ENCODE measurements at regions not wholly inside any gene's neighbourhood (a gene's known extent, or its start where the extent isn't known, plus 50 kb on each side); places are given as distances from the start of the nearest gene placed in this dataset.
A peak's percentile ranks its signal among the peaks of the same experiment; 100 is the strongest.

DNA sequence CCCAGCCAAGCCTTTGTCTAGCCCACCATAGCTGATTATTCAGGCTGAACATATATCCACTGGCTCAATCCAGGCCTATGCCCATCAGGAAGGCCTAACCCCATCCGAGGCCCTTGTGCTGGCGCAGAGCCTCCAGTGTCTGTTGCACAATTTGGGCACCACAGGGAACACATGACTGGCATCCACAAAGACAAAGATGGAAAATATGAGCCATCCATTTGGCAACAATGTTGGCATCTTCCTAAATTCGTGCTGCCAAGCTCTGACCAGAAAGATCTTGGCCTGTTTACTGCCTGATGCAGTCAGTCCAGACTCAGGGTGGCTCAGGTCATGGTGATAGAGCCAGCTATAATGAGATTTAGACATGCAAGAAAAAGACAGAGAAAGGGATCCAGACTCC, 233.8 kb downstream of the PIK3R1 start:
- no peak for ATAC-seq (ENCODE audit: low read depth)
- TF ChIP-seq, protein P1, sequence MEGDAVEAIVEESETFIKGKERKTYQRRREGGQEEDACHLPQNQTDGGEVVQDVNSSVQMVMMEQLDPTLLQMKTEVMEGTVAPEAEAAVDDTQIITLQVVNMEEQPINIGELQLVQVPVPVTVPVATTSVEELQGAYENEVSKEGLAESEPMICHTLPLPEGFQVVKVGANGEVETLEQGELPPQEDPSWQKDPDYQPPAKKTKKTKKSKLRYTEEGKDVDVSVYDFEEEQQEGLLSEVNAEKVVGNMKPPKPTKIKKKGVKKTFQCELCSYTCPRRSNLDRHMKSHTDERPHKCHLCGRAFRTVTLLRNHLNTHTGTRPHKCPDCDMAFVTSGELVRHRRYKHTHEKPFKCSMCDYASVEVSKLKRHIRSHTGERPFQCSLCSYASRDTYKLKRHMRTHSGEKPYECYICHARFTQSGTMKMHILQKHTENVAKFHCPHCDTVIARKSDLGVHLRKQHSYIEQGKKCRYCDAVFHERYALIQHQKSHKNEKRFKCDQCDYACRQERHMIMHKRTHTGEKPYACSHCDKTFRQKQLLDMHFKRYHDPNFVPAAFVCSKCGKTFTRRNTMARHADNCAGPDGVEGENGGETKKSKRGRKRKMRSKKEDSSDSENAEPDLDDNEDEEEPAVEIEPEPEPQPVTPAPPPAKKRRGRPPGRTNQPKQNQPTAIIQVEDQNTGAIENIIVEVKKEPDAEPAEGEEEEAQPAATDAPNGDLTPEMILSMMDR (IDR thresholded peaks at IDR 0.05; ENCODE audit: poor library complexity, severe bottlenecking): no peak
- H3K4me1 ChIP-seq (ENCODE audit: insufficient read depth, poor library complexity, severe bottlenecking): peaks cover 16% of the 10 kb centered on the region
- H3K27ac ChIP-seq (ENCODE audit: poor library complexity, severe bottlenecking): peak overlapping the region; percentile 28
- H3K36me3 ChIP-seq (ENCODE audit: low read depth): no peaks in the 10 kb centered on the region
- H3K9me3 ChIP-seq (ENCODE audit: severe bottlenecking): no peaks in the 10 kb centered on the region
- H3K4me3 ChIP-seq (ENCODE audit: severe bottlenecking): no peak overlapping the region
- DNase-seq (ENCODE audit: low spot score): no peak
- H3K27me3 ChIP-seq (ENCODE audit: insufficient read depth, poor library complexity, severe bottlenecking): no peaks in the 10 kb centered on the region

DNA sequence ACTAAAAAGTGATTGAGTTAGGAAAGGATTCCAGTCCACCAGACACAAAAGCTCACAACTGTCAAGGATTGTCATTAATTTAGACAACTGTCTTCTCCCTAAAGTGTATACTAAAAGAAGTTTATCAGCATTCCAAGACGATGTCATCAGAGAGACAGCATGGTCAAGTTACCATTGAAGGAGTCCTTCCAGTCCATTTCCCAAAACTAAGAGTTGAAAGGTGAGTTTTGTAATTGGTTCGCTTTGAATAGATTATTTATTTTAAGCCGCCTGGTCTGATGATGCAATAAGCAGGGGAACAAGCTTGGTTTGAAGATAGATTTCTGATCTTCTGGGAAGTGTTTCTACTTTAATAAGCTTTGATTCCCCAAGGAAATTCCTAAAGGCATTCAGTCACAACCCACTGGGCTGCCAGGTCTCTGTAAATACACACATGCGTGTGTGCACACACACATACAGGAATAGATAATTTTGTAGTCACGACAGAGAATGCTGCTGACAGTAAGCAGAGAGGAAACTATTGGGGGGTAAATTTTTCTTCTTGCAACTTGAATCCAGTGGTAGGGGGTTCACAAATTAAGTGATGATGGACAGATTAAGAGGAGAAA, 234.8 kb downstream of the PIK3R1 start:
- peaks cover 8% of the 10 kb centered on the region for H3K4me1 ChIP-seq (ENCODE audit: insufficient read depth, poor library complexity, severe bottlenecking)
- no peak overlapping the region for H3K4me3 ChIP-seq (ENCODE audit: severe bottlenecking)
- TF ChIP-seq, protein P1 (IDR thresholded peaks at IDR 0.05; ENCODE audit: poor library complexity, severe bottlenecking): no peak
- no peaks in the 10 kb centered on the region for H3K27me3 ChIP-seq (ENCODE audit: insufficient read depth, poor library complexity, severe bottlenecking)
- DNase-seq (ENCODE audit: low spot score) (no peak), ATAC-seq (ENCODE audit: low read depth) (peak; percentile 90)
- H3K36me3 ChIP-seq (ENCODE audit: low read depth): no peaks in the 10 kb centered on the region
- no peaks in the 10 kb centered on the region for H3K9me3 ChIP-seq (ENCODE audit: severe bottlenecking)
- peak overlapping the region; percentile 28 for H3K27ac ChIP-seq (ENCODE audit: poor library complexity, severe bottlenecking)

DNA sequence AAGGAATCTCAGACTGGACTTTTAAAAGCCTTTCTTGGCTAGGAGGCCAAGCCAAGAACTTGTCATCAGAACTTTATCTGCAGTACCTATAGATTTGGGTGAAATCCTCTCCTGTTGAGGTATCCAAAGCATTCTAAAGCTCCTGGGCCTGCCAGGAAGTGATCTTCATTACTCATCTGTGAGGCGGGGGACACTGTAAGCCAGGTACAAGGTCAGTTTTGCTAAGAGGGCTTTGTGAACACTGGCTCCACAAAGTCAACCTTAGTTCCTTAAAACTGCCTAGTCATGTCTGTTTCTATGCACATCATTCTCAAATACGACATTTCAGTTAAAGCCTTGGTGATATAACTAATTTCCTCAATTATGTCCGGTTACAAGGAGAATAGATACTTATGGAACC, 236.7 kb downstream of the PIK3R1 start:
- Histone ChIP-seq H3K4me3 (ENCODE audit: severe bottlenecking) (no peak overlapping the region), H3K4me1 (ENCODE audit: insufficient read depth, poor library complexity, severe bottlenecking) (peaks cover 21% of the 10 kb centered on the region), H3K27me3 (ENCODE audit: insufficient read depth, poor library complexity, severe bottlenecking) (no peaks in the 10 kb centered on the region), H3K27ac (ENCODE audit: poor library complexity, severe bottlenecking) (no peak overlapping the region), H3K36me3 (ENCODE audit: low read depth) (no peaks in the 10 kb centered on the region), H3K9me3 (ENCODE audit: severe bottlenecking) (no peaks in the 10 kb centered on the region)
- TF ChIP-seq, protein P1 (IDR thresholded peaks at IDR 0.05; ENCODE audit: poor library complexity, severe bottlenecking): no peak
- DNase-seq (ENCODE audit: low spot score) (no peak), ATAC-seq (ENCODE audit: low read depth) (no peak)

DNA sequence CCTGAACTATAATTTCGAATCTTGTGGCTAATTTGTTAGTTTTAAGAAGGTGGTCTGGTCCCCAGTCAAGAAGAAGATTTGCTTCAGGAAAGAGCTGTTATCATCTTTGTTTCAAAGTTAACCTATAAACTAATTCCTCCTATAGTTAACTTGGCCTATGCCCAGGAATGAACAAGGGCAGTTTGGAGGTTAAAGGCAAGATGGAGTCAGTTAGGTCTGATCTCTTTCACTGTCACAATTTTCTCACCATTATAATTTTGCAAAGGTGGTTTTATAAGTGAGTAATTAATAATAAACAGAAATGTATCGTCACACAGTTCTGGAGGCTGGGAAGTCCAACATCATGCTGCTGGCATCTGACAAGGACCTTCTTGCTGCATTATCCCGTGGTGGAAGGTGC, 238.6 kb downstream of the PIK3R1 start:
- no peak for ATAC-seq (ENCODE audit: low read depth)
- TF ChIP-seq, protein P1 (IDR thresholded peaks at IDR 0.05; ENCODE audit: poor library complexity, severe bottlenecking): no peak

DNA sequence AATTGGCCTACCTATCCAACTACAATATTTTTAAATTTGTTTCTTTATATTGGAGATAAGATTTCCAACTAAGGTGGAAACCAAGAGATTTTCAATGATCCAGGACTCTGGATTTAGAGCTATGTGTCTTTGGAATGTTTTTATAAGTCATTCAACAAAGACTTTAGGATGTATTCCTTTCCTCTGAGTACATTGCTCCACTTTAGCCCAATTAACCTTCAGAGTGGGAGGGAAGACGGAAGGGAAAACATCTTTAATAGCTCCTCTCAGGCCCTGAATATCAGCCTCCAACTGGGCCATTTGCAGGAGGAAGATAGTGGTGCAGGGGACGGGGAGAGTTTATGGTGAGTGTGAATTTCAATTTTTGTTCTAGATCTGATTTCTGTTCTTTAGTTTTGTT, 239.2 kb downstream of the PIK3R1 start:
- Histone ChIP-seq H3K27me3 (ENCODE audit: insufficient read depth, poor library complexity, severe bottlenecking) (no peaks in the 10 kb centered on the region), H3K4me3 (ENCODE audit: severe bottlenecking) (no peak overlapping the region), H3K9me3 (ENCODE audit: severe bottlenecking) (no peaks in the 10 kb centered on the region), H3K4me1 (ENCODE audit: insufficient read depth, poor library complexity, severe bottlenecking) (peaks cover 21% of the 10 kb centered on the region), H3K36me3 (ENCODE audit: low read depth) (no peaks in the 10 kb centered on the region), H3K27ac (ENCODE audit: poor library complexity, severe bottlenecking) (no peak overlapping the region)
- DNase-seq (ENCODE audit: low spot score) (no peak), ATAC-seq (ENCODE audit: low read depth) (no peak)
- TF ChIP-seq, protein P1 (IDR thresholded peaks at IDR 0.05; ENCODE audit: poor library complexity, severe bottlenecking): no peak

More for the DNA sequence above, 238.6 kb downstream of the PIK3R1 start:
- peaks cover 21% of the 10 kb centered on the region for H3K4me1 ChIP-seq (ENCODE audit: insufficient read depth, poor library complexity, severe bottlenecking)
- no peak overlapping the region for H3K27ac ChIP-seq (ENCODE audit: poor library complexity, severe bottlenecking)
- DNase-seq (ENCODE audit: low spot score): no peak
- no peaks in the 10 kb centered on the region for H3K9me3 ChIP-seq (ENCODE audit: severe bottlenecking)
- no peaks in the 10 kb centered on the region for H3K36me3 ChIP-seq (ENCODE audit: low read depth)
- H3K27me3 ChIP-seq (ENCODE audit: insufficient read depth, poor library complexity, severe bottlenecking): no peaks in the 10 kb centered on the region
- no peak overlapping the region for H3K4me3 ChIP-seq (ENCODE audit: severe bottlenecking)
